Endothelial cell of umbilical vein (primary cell): ENCODE measurements at regions not wholly inside any gene's neighbourhood (a gene's known extent, or its start where the extent isn't known, plus 50 kb on each side); places are given as distances from the start of the nearest gene placed in this dataset.

Experiments
- BruUV-seq: library from RNA; stranded (reverse); fragments of 400-500 nt; replicated peaks from 2 replicates; lab custom pipeline; 2021; lab: Mats Ljungman, UMichigan
- CTCF ChIA-PET: fragments of 300-600, 350-600 bp; sonication (Branson Sonifier 250); formaldehyde crosslinking; loops from one replicate; lab custom pipeline; 2021; ENCODE audit warnings: antibody characterized with exemption, inconsistent platforms; lab: Charles Lee
- POLR2A ChIA-PET: fragments of 300-600, 350-600 bp; sonication (Branson Sonifier 250); formaldehyde crosslinking; loops from one replicate; lab custom pipeline; 2021; ENCODE audit warnings: antibody characterized with exemption, inconsistent platforms; lab: Charles Lee
- DNase-seq: peaks from one replicate; pipeline ENCODE4 v3.0.0-alpha.2; 2011; ENCODE audit warnings: low read depth, low spot score
- FAIRE-seq: peaks from 2 replicates; lab custom pipeline; 2011; peaks lifted over from hg19 to GRCh38; lab: Jason Lieb, UNC
- H2AFZ ChIP-seq: 2 replicates; pipeline ENCODE4 v1.6.0; 2012; ENCODE audit warnings: low read depth, low read length, control low read depth, inconsistent platforms
- H3K27ac ChIP-seq: 2 replicates; pipeline ENCODE4 v1.5.1; 2011; ENCODE audit warnings: low read depth, mild to moderate bottlenecking, control low read depth, low read length, moderate library complexity; ENCODE audit not compliant: insufficient read depth
- H3K27me3 ChIP-seq, 2 experiments: 2 replicates each; pipeline versions ENCODE4 v1.6.0 to v1.6.1; 2011; ENCODE audit warnings: low read length in 2 of 2, mixed read lengths in 1 of 2; ENCODE audit not compliant: control insufficient read depth in 2 of 2, insufficient read depth in 2 of 2
- H3K36me3 ChIP-seq, 2 experiments: 2 replicates in 1 of 2; 3 replicates in 1 of 2; pipeline ENCODE4 v1.5.1; 2011; ENCODE audit warnings: low read length in 2 of 2, mild to moderate bottlenecking in 1 of 2, moderate library complexity in 1 of 2; ENCODE audit not compliant: control insufficient read depth in 2 of 2, insufficient read depth in 2 of 2; ENCODE audit errors: extremely low read depth in 1 of 2
- H3K4me1 ChIP-seq: 3 replicates; pipeline ENCODE4 v1.5.1; 2011; ENCODE audit warnings: mild to moderate bottlenecking, low read length; ENCODE audit not compliant: control insufficient read depth, insufficient read depth; ENCODE audit errors: extremely low read depth
- H3K4me2 ChIP-seq: 2 replicates; pipeline ENCODE4 v1.6.1; 2011; ENCODE audit warnings: low read length, control low read depth, mixed read lengths; ENCODE audit not compliant: insufficient read depth
- H3K4me3 ChIP-seq, 3 experiments: fragments of 200-600 bp in 1 of 3; sonication (generic), shearing (Covaris generic) in 1 of 3; replicated peaks in 1 of 3; 2 replicates each; pipeline ENCODE4 v1.5.1; 2011 to 2016; ENCODE audit warnings: control low read depth in 3 of 3, low read length in 3 of 3, mild to moderate bottlenecking in 2 of 3, inconsistent platforms in 1 of 3, low read depth in 1 of 3, moderate library complexity in 1 of 3; ENCODE audit not compliant: insufficient read depth in 1 of 3
- H3K79me2 ChIP-seq: 2 replicates; pipeline ENCODE4 v1.6.0; 2012; ENCODE audit warnings: low read length, inconsistent platforms; ENCODE audit not compliant: control insufficient read depth, insufficient read depth
- H3K9ac ChIP-seq: replicated peaks from 2 replicates; pipeline ENCODE3; 2011; ENCODE audit warnings: low read length, control low read depth; ENCODE audit not compliant: insufficient read depth; ENCODE audit errors: extremely low read depth
- H3K9me1 ChIP-seq: replicated peaks from 3 replicates; pipeline ENCODE4 v1.6.0; 2011; ENCODE audit warnings: mild to moderate bottlenecking, low read length; ENCODE audit not compliant: control insufficient read depth, insufficient read depth; ENCODE audit errors: extremely low read depth
- H3K9me3 ChIP-seq: replicated peaks from 2 replicates; pipeline ENCODE4 v1.5.1; 2012; ENCODE audit warnings: low read length, inconsistent platforms; ENCODE audit not compliant: control insufficient read depth, insufficient read depth
- H4K20me1 ChIP-seq: replicated peaks from 2 replicates; pipeline ENCODE3; 2011; ENCODE audit warnings: mild to moderate bottlenecking, low read length; ENCODE audit not compliant: control insufficient read depth, insufficient read depth; ENCODE audit errors: extremely low read depth
- EZH2 ChIP-seq: IDR thresholded peaks from 2 replicates; pipeline ENCODE4 v1.6.1; 2012; ENCODE audit warnings: borderline replicate concordance, low read depth, mild to moderate bottlenecking, moderate library complexity, low read length, inconsistent platforms; ENCODE audit not compliant: severe bottlenecking
- FOS ChIP-seq: IDR thresholded peaks from 2 replicates; pipeline ENCODE4 v1.6.1; 2011; ENCODE audit warnings: mild to moderate bottlenecking, low read length, moderate library complexity, borderline replicate concordance; ENCODE audit not compliant: insufficient read depth
- GATA2 ChIP-seq: IDR thresholded peaks from 2 replicates; pipeline ENCODE4 v1.7.0; 2011; ENCODE audit warnings: low read depth, mild to moderate bottlenecking, moderate library complexity, mixed read lengths, low read length; ENCODE audit not compliant: insufficient read length, insufficient read depth
- JUN ChIP-seq: IDR thresholded peaks from 2 replicates; pipeline ENCODE4 v1.6.1; 2011; ENCODE audit warnings: borderline replicate concordance, low read depth; ENCODE audit not compliant: insufficient read length, insufficient read depth
- MYC ChIP-seq: IDR thresholded peaks from one replicate; pipeline ENCODE4 v1.6.1; 2011; ENCODE audit warnings: mild to moderate bottlenecking, low read depth, low read length
- POLR2A ChIP-seq: IDR thresholded peaks from 2 replicates; pipeline ENCODE4 v1.6.1; 2012; ENCODE audit warnings: low read depth, mild to moderate bottlenecking, control low read depth, low read length
- POLR2AphosphoS5 ChIP-seq: IDR thresholded peaks from 2 replicates; pipeline ENCODE4 v1.6.1; 2012; ENCODE audit warnings: low read depth, mild to moderate bottlenecking, control low read depth, low read length, moderate library complexity; ENCODE audit not compliant: insufficient read depth
- dilution Hi-C: fragments of 300-500 bp; cut with MboI; formaldehyde crosslinking; loops from one replicate; pipeline ENCODE4 v1.15.0; 2019; ENCODE audit warnings: low sequenced_read_pairs; ENCODE audit not compliant: extremely low pct_ligation_motif_present
- intact Hi-C: fragments of 100-400 bp; cut with micrococcal nuclease; formaldehyde crosslinking; loops from one replicate; pipeline ENCODE4 v1.10.0; 2022
- TF ChIP-seq, protein P1 (sequence below), 2 donors: IDR thresholded peaks; 1 replicate in 1 of 2; 2 replicates in 1 of 2; pipeline ENCODE4 v1.5.1; 2011; ENCODE audit warnings: low read length in 2 of 2, mild to moderate bottlenecking in 2 of 2, moderate library complexity in 2 of 2, control low read depth in 1 of 2, inconsistent platforms in 1 of 2, low read depth in 1 of 2; ENCODE audit not compliant: insufficient read depth in 1 of 2; ENCODE audit errors: extremely low read depth in 1 of 2
- TF ChIP-seq, protein P2 (sequence below): IDR thresholded peaks from 2 replicates; pipeline ENCODE4 v1.6.1; 2011; ENCODE audit not compliant: insufficient read depth, insufficient read length

DNA sequence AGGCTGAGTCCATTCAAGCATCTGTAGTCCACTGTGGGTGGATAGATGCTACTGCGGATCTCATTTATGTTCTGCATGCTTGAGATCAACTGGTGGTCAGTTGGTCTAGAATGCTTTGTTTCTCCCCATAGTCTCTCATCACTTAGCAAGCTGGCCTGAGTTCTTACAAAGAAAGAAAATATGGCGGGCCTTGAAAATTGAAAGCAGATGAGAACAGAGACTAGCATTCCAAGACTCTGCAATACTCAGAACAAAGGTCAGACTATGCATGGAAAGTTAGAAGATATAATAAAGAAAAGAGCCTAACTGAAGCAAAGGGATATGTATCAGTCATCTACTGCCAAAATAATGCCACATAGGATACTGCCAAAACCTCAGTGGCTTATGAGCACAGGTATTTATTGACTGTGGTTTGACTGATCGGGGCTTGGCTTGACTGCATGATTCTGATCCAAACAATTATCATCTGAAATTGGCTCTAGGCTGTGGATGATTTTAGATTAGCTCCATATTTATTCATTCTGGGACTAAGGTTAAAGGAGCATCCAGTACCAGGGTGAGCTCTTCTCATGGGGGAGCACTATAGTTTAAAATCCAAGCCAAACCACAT is 258.9 kb downstream of the TAF11L14 start:
- H3K4me1 ChIP-seq, result no peaks in the 10 kb centered on the region
- ChIA-PET POLR2A (no interaction called here), CTCF (no interaction called here)
- no peak for FAIRE-seq
- no peaks in the 10 kb centered on the region for H3K27me3 ChIP-seq
- H3K79me2 ChIP-seq, result no peaks in the 10 kb centered on the region
- no peak overlapping the region for H3K4me2 ChIP-seq
- TF ChIP-seq, protein P1, sequence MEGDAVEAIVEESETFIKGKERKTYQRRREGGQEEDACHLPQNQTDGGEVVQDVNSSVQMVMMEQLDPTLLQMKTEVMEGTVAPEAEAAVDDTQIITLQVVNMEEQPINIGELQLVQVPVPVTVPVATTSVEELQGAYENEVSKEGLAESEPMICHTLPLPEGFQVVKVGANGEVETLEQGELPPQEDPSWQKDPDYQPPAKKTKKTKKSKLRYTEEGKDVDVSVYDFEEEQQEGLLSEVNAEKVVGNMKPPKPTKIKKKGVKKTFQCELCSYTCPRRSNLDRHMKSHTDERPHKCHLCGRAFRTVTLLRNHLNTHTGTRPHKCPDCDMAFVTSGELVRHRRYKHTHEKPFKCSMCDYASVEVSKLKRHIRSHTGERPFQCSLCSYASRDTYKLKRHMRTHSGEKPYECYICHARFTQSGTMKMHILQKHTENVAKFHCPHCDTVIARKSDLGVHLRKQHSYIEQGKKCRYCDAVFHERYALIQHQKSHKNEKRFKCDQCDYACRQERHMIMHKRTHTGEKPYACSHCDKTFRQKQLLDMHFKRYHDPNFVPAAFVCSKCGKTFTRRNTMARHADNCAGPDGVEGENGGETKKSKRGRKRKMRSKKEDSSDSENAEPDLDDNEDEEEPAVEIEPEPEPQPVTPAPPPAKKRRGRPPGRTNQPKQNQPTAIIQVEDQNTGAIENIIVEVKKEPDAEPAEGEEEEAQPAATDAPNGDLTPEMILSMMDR (IDR thresholded peaks at IDR 0.05; ENCODE audit: extremely low read depth in 1 of 2, insufficient read depth in 1 of 2, low read depth in 1 of 2, low read length in 2 of 2), result no peak
- TF ChIP-seq EZH2 (no peak), POLR2A (no peak), POLR2AphosphoS5 (no peak), GATA2 (no peak), FOS (no peak), JUN (no peak), MYC (no peak)
- TF ChIP-seq, protein P2, sequence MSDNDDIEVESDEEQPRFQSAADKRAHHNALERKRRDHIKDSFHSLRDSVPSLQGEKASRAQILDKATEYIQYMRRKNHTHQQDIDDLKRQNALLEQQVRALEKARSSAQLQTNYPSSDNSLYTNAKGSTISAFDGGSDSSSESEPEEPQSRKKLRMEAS, result no peak
- no peak overlapping the region for H3K4me3 ChIP-seq
- no peaks in the 10 kb centered on the region for H3K9me1 ChIP-seq
- no peak overlapping the region for H3K9ac ChIP-seq
- BruUV-seq, result no TSS peak
- dilution Hi-C loops (no loop called here), intact Hi-C loops (no loop called here)
- H3K27ac ChIP-seq, result no peak overlapping the region
- no peaks in the 10 kb centered on the region for H3K36me3 ChIP-seq
- no peaks in the 10 kb centered on the region for H3K9me3 ChIP-seq
- no peak overlapping the region for H2AFZ ChIP-seq
- no peaks in the 10 kb centered on the region for H4K20me1 ChIP-seq
- no peak for DNase-seq
